ENCODE measurements at regions not wholly inside any gene's neighbourhood (a gene's known extent, or its start where the extent isn't known, plus 50 kb on each side); places are given as distances from the start of the nearest gene placed in this dataset.

GRCh38 chr10:120978589-120979252 lies 127.6 kb downstream of the WDR11 start:
- Histone ChIP-seq H3K36me3 (ENCODE audit: insufficient read depth, low read length) (no peaks in the 10 kb centered on the region), H3K27ac (ENCODE audit: low read depth, low read length, poor library complexity, severe bottlenecking) (no peak overlapping the region), H3K79me2 (ENCODE audit: insufficient read depth, low read length) (no peaks in the 10 kb centered on the region), H3K4me2 (ENCODE audit: low read length) (no peak overlapping the region), H3K4me3 (ENCODE audit: low read depth, low read length, poor library complexity, severe bottlenecking) (no peak overlapping the region), H3K9ac (ENCODE audit: low read length) (no peak overlapping the region), H4K20me1 (ENCODE audit: insufficient read depth, low read length) (no peaks in the 10 kb centered on the region), H3K9me2 (ENCODE audit: low read depth, low read length) (no peaks in the 10 kb centered on the region), H3K4me1 (ENCODE audit: insufficient read depth, low read length, severe bottlenecking) (no peaks in the 10 kb centered on the region), H3F3A (ENCODE audit: insufficient read depth, low read length) (no peaks in the 10 kb centered on the region), H3K27me3 (ENCODE audit: insufficient read depth, low read length) (0 out of 2 replicates have a peak, but pooled peaks cover 10% of the 10 kb centered on the region), H2AFZ (ENCODE audit: low read length) (no peak overlapping the region), H3K9me3 (ENCODE audit: low read length) (no peaks in the 10 kb centered on the region)
- TF ChIP-seq CTCF (IDR thresholded peaks at IDR 0.05; ENCODE audit: low read length) (no peak), EZH2 (IDR thresholded peaks at IDR 0.05; ENCODE audit: borderline replicate concordance, low read length) (no peak)

GRCh38 chr10:120979435-120980278 lies 128.5 kb downstream of the WDR11 start:
- no peak for TF ChIP-seq EZH2 (IDR thresholded peaks at IDR 0.05; ENCODE audit: borderline replicate concordance, low read length)
- H2AFZ ChIP-seq (ENCODE audit: low read length) = no peak overlapping the region
- no peak overlapping the region for H3K4me3 ChIP-seq (ENCODE audit: low read depth, low read length, poor library complexity, severe bottlenecking)
- no peaks in the 10 kb centered on the region for H3K4me1 ChIP-seq (ENCODE audit: insufficient read depth, low read length, severe bottlenecking)
- no peaks in the 10 kb centered on the region for H3K79me2 ChIP-seq (ENCODE audit: insufficient read depth, low read length)
- no peaks in the 10 kb centered on the region for H3K36me3 ChIP-seq (ENCODE audit: insufficient read depth, low read length)
- H3K27ac ChIP-seq (ENCODE audit: low read depth, low read length, poor library complexity, severe bottlenecking) = no peak overlapping the region
- no peak overlapping the region for H3K4me2 ChIP-seq (ENCODE audit: low read length)
- H3K9me2 ChIP-seq (ENCODE audit: low read depth, low read length) = no peaks in the 10 kb centered on the region
- 0 out of 2 replicates have a peak, but pooled peaks cover 4% of the 10 kb centered on the region for H3K27me3 ChIP-seq (ENCODE audit: insufficient read depth, low read length)
- H3K9ac ChIP-seq (ENCODE audit: low read length) = no peak overlapping the region
- H4K20me1 ChIP-seq (ENCODE audit: insufficient read depth, low read length) = no peaks in the 10 kb centered on the region
- no peaks in the 10 kb centered on the region for H3K9me3 ChIP-seq (ENCODE audit: low read length)
- H3F3A ChIP-seq (ENCODE audit: insufficient read depth, low read length) = no peaks in the 10 kb centered on the region

- no peaks in the 10 kb centered on the region for H3K9me2 ChIP-seq (ENCODE audit: low read depth, low read length)
- H3K27me3 ChIP-seq (ENCODE audit: insufficient read depth, low read length) = 0 out of 2 replicates have a peak, but pooled peaks cover 4% of the 10 kb centered on the region
- no peaks in the 10 kb centered on the region for H3K4me1 ChIP-seq (ENCODE audit: insufficient read depth, low read length, severe bottlenecking)
- no peaks in the 10 kb centered on the region for H4K20me1 ChIP-seq (ENCODE audit: insufficient read depth, low read length)
- H3K9me3 ChIP-seq (ENCODE audit: low read length) = no peaks in the 10 kb centered on the region
- H3K4me2 ChIP-seq (ENCODE audit: low read length) = no peak overlapping the region
- no peaks in the 10 kb centered on the region for H3K79me2 ChIP-seq (ENCODE audit: insufficient read depth, low read length)
- H3K36me3 ChIP-seq (ENCODE audit: insufficient read depth, low read length) = no peaks in the 10 kb centered on the region
- no peaks in the 10 kb centered on the region for H3F3A ChIP-seq (ENCODE audit: insufficient read depth, low read length)
- H3K27ac ChIP-seq (ENCODE audit: low read depth, low read length, poor library complexity, severe bottlenecking) = no peak overlapping the region
- H3K9ac ChIP-seq (ENCODE audit: low read length) = no peak overlapping the region
- no peak overlapping the region for H2AFZ ChIP-seq (ENCODE audit: low read length)
- TF ChIP-seq EZH2 (IDR thresholded peaks at IDR 0.05; ENCODE audit: borderline replicate concordance, low read length) = no peak
- no peak for TF ChIP-seq CTCF (IDR thresholded peaks at IDR 0.05; ENCODE audit: low read length)
- H3K4me3 ChIP-seq (ENCODE audit: low read depth, low read length, poor library complexity, severe bottlenecking) = no peak overlapping the region
Observed at GRCh38 chr10:120980279-120981255, 129.4 kb downstream of the WDR11 start.
